ENCODE measurements at regions not wholly inside any gene's neighbourhood (a gene's known extent, or its start where the extent isn't known, plus 50 kb on each side); places are given as distances from the start of the nearest gene placed in this dataset.

GRCh38 chr2:120578576-120579352 is 156.9 kb upstream of the GLI2 start:
- intact Hi-C loops (cut with DNase I; ENCODE audit: low total_unique reads): no loop called here
- TF ChIP-seq POLR2A (IDR thresholded peaks at IDR 0.05): no peak
- TF ChIP-seq CTCF (IDR thresholded peaks at IDR 0.05): no peak
- WGBS, 2 donors: 92 to 93% methylated on average over 17 of the region's 17 CpGs

GRCh38 chr2:120579916-120580685 is 155.6 kb upstream of the GLI2 start:
- no peak for TF ChIP-seq POLR2A (IDR thresholded peaks at IDR 0.05)
- no peak for TF ChIP-seq CTCF (IDR thresholded peaks at IDR 0.05)
- intact Hi-C loops (cut with DNase I; ENCODE audit: low total_unique reads): no loop called here
- WGBS, 2 donors: 82 to 85% methylated on average over 11 of the region's 11 CpGs
- H3K4me3 ChIP-seq (ENCODE audit: low read depth, poor library complexity, severe bottlenecking): no peak overlapping the region
- no peak for DNase-seq (ENCODE audit: low spot score in 2 of 2)

More at GRCh38 chr2:120578576-120579352, 156.9 kb upstream of the GLI2 start:
- no peak overlapping the region for H3K4me3 ChIP-seq (ENCODE audit: low read depth, poor library complexity, severe bottlenecking)
- no peak for DNase-seq (ENCODE audit: low spot score in 2 of 2)

DNA sequence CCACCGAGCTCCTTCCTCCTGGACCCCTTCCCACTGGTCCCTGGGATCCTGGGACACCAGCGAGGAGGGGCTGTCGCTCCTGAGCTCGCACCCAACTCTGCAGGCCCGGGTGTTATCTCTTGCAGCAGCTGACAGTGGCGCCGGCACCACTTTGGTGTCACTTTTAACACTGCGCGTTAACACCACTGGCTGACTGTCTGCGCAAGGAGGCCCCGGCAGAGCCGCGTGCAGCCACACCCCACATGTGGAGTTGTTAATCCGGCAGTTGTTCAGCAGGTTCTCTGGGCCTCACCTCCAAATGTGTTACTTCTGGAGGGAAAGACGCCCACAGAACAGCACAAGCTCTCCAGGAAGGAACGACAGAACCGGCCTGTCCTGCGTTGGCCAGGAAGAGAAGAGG is 155.0 kb upstream of the GLI2 start:
- TF ChIP-seq POLR2A (IDR thresholded peaks at IDR 0.05) (no peak), CTCF (IDR thresholded peaks at IDR 0.05) (no peak)
- no peak for DNase-seq (ENCODE audit: low spot score in 2 of 2)
- 57 to 63% methylated on average over 12 to 18 of the region's 18 CpGs for WGBS, 2 donors
- intact Hi-C loops (cut with DNase I; ENCODE audit: low total_unique reads): no loop called here
- H3K4me3 ChIP-seq (ENCODE audit: low read depth, poor library complexity, severe bottlenecking): no peak overlapping the region

DNA sequence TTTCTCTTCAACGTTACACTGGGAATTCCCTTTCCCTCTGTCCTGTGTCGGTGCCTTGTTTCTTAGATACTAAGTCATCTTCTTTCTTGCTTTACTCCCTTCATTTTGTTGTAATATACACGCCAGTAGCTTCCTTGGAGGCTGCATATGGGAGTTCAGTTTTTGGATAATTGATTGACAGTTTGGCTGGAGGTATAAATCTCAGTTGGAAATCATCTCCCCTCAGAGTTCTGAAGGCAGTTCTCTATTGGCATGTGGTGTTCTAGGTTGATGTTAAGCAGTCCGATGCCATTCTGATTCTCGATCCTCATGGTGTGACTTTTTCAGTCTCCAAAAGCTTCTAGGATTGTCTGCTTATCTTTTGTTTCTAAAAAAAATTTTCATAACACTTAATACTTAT is 152.5 kb upstream of the GLI2 start:
- intact Hi-C loops (cut with DNase I; ENCODE audit: low total_unique reads): no loop called here
- TF ChIP-seq POLR2A (IDR thresholded peaks at IDR 0.05) (no peak), CTCF (IDR thresholded peaks at IDR 0.05) (no peak)
- H3K4me3 ChIP-seq (ENCODE audit: low read depth, poor library complexity, severe bottlenecking): no peak overlapping the region
- 93 to 96% methylated on average over 5 of the region's 5 CpGs for WGBS, 2 donors
- DNase-seq (ENCODE audit: low spot score in 2 of 2): no peak

DNA sequence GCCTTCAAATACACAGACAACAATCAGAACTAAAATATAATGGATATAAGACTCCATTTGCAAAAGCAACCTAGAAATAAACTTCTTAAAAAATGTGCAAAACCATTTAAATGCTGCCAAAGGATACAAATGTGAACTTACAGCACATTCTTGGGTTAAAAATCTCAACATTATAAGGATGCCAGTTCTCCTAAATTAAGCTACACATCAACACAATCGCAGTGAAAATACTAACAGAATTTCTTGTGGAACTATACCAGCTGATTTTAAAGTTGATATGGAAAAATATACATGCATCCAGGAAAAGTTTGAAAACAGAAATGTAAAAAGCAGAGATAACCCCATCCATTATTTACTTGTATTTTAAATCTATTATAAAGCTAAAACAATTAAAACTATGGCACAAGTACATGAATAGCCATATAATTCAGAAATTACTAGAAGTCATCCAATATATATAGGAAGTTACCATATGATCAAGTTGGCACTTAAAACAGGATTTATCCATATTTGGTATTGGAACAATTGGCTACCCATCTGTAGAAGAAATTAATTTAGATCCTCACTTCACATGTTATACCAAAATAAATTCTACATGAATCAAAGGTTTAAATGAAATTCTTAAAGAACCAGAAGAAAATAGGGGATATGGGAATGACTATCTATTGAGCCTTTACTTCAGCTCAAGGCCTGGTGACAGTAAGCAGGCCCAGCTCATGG is 151.7 kb upstream of the GLI2 start:
- 83 to 89% methylated on average over 1 of the region's 1 CpG for WGBS, 2 donors
- intact Hi-C loops (cut with DNase I; ENCODE audit: low total_unique reads): no loop called here
- no peak overlapping the region for H3K4me3 ChIP-seq (ENCODE audit: low read depth, poor library complexity, severe bottlenecking)
- TF ChIP-seq CTCF (IDR thresholded peaks at IDR 0.05): no peak
- no peak for TF ChIP-seq POLR2A (IDR thresholded peaks at IDR 0.05)
- DNase-seq (ENCODE audit: low spot score in 2 of 2): no peak
